Stimulated activated CD4-positive, alpha-beta T cell treated with anti-CD3 and anti-CD28 coated beads, Interleukin-12 subunit alpha, Interleukin-12 subunit beta, amount 100 ng/mL, for 48 hours (primary cell): ENCODE measurements at regions not wholly inside any gene's neighbourhood (a gene's known extent, or its start where the extent isn't known, plus 50 kb on each side); places are given as distances from the start of the nearest gene placed in this dataset.

ENCODE experiments used
- DNase-seq, 3 donors: peaks; one replicate each; pipeline ENCODE4 v3.0.0-alpha.2; 2020; ENCODE audit warnings: low read depth in 2 of 3, low spot score in 1 of 3

GRCh38 chr3:124519591-124520194, 210.6 kb upstream of the UMPS start:
- no peak for DNase-seq

- no peak for DNase-seq
Observed at GRCh38 chr3:124520970-124521369, 209.3 kb upstream of the UMPS start.

- DNase-seq, result no peak
Observed at GRCh38 chr3:124522082-124522625, 208.1 kb upstream of the UMPS start.

GRCh38 chr3:124526601-124527000, 203.7 kb upstream of the UMPS start:
- DNase-seq, result no peak

- no peak for DNase-seq
Observed at GRCh38 chr3:124529826-124530571, 200.3 kb upstream of the UMPS start.

- no peak for DNase-seq
Observed at GRCh38 chr3:124530916-124531315, 199.3 kb upstream of the UMPS start.

GRCh38 chr3:124532071-124532470, 198.2 kb upstream of the UMPS start:
- no peak for DNase-seq

GRCh38 chr3:124535306-124535705, 194.9 kb upstream of the UMPS start:
- no peak for DNase-seq

GRCh38 chr3:124540550-124541211, 189.6 kb upstream of the UMPS start:
- no peak for DNase-seq

- DNase-seq, result no peak
Observed at GRCh38 chr3:124542214-124542869, 187.9 kb upstream of the UMPS start.

- DNase-seq, result no peak
Observed at GRCh38 chr3:124545891-124546290, 184.4 kb upstream of the UMPS start.

- DNase-seq, result no peak
Observed at GRCh38 chr3:124552224-124552623, 178.0 kb upstream of the UMPS start.

- DNase-seq, result no peak
Observed at GRCh38 chr3:124553178-124553577, 177.1 kb upstream of the UMPS start.

GRCh38 chr3:124556636-124557035, 173.6 kb upstream of the UMPS start:
- DNase-seq, result no peak

- no peak for DNase-seq
Observed at GRCh38 chr3:124557433-124558232, 172.6 kb upstream of the UMPS start.

GRCh38 chr3:124558991-124559845, 171.0 kb upstream of the UMPS start:
- no peak for DNase-seq

GRCh38 chr3:124559846-124560574, 170.2 kb upstream of the UMPS start:
- DNase-seq, result peak; percentile 38 to 52 (median 49)

- no peak for DNase-seq
Observed at GRCh38 chr3:124560666-124561215, 169.5 kb upstream of the UMPS start.

GRCh38 chr3:124562769-124563168, 167.5 kb upstream of the UMPS start:
- no peak for DNase-seq
